H9 (cell line): ENCODE measurements at regions not wholly inside any gene's neighbourhood (a gene's known extent, or its start where the extent isn't known, plus 50 kb on each side); places are given as distances from the start of the nearest gene placed in this dataset.

Experiments used
- DNase-seq: peaks from one replicate; pipeline ENCODE4 v3.0.0-alpha.2; 2017
- H2AFZ ChIP-seq: one replicate; pipeline ENCODE4 v1.6.1; 2013; ENCODE audit warnings: mild to moderate bottlenecking, low read length, control low read depth, moderate library complexity
- H2AK5ac ChIP-seq: 2 replicates; pipeline ENCODE4 v1.6.1; 2013; ENCODE audit warnings: low read length, control low read depth, mixed read lengths; ENCODE audit not compliant: insufficient read length
- H2BK120ac ChIP-seq: one replicate; pipeline ENCODE4 v1.6.1; 2013; ENCODE audit warnings: low read depth, mild to moderate bottlenecking, low read length, control low read depth, inconsistent platforms; ENCODE audit not compliant: poor library complexity, severe bottlenecking
- H2BK12ac ChIP-seq: 2 replicates; pipeline ENCODE4 v1.6.1; 2013; ENCODE audit warnings: low read length, control low read depth, mixed read lengths, low read depth; ENCODE audit not compliant: insufficient read length
- H2BK15ac ChIP-seq: 2 replicates; pipeline ENCODE4 v1.6.1; 2013; ENCODE audit warnings: low read depth, low read length, control low read depth
- H2BK20ac ChIP-seq: one replicate; pipeline ENCODE4 v1.6.1; 2013; ENCODE audit warnings: low read depth, mild to moderate bottlenecking, low read length, control low read depth, inconsistent platforms; ENCODE audit not compliant: poor library complexity, severe bottlenecking
- H2BK5ac ChIP-seq: 2 replicates; pipeline ENCODE4 v1.6.1; 2013; ENCODE audit warnings: low read length, control low read depth, mixed read lengths; ENCODE audit not compliant: insufficient read length
- H3K14ac ChIP-seq: 2 replicates; pipeline ENCODE4 v1.6.1; 2013; ENCODE audit warnings: low read length, control low read depth; ENCODE audit not compliant: insufficient read depth
- H3K18ac ChIP-seq: 2 replicates; pipeline ENCODE4 v1.6.1; 2013; ENCODE audit warnings: low read depth, mild to moderate bottlenecking, mixed read lengths, low read length, control low read depth; ENCODE audit not compliant: insufficient read length
- H3K23ac ChIP-seq: 2 replicates; pipeline ENCODE4 v1.6.1; 2013; ENCODE audit warnings: low read length, control low read depth, mixed read lengths, low read depth; ENCODE audit not compliant: insufficient read length
- H3K23me2 ChIP-seq: 2 replicates; pipeline ENCODE4 v1.6.1; 2013; ENCODE audit warnings: low read depth, mild to moderate bottlenecking, mixed read lengths, low read length, control low read depth; ENCODE audit not compliant: insufficient read length, poor library complexity, severe bottlenecking
- H3K27ac ChIP-seq: 2 replicates; pipeline ENCODE4 v1.5.1; 2013; ENCODE audit warnings: low read length, control low read depth, mixed read lengths, low read depth; ENCODE audit not compliant: insufficient read length
- H3K27me3 ChIP-seq: 2 replicates; pipeline ENCODE4 v1.6.1; 2013; ENCODE audit warnings: low read length, control low read depth, inconsistent platforms; ENCODE audit not compliant: insufficient read depth
- H3K4ac ChIP-seq: 2 replicates; pipeline ENCODE4 v1.6.1; 2013; ENCODE audit warnings: low read depth, mild to moderate bottlenecking, control low read depth, inconsistent platforms, low read length, moderate library complexity
- H3K4me1 ChIP-seq: 2 replicates; pipeline ENCODE4 v1.6.1; 2013; ENCODE audit warnings: low read length, control low read depth, inconsistent platforms; ENCODE audit not compliant: insufficient read depth
- H3K4me2 ChIP-seq: 2 replicates; pipeline ENCODE4 v1.6.1; 2013; ENCODE audit warnings: low read length, control low read depth, mixed read lengths; ENCODE audit not compliant: insufficient read length, insufficient read depth
- H3K56ac ChIP-seq: 2 replicates; pipeline ENCODE4 v1.6.1; 2013; ENCODE audit warnings: low read depth, mild to moderate bottlenecking, mixed read lengths, low read length, control low read depth; ENCODE audit not compliant: insufficient read length
- H3K79me1 ChIP-seq: 2 replicates; pipeline ENCODE4 v1.6.1; 2013; ENCODE audit warnings: low read depth, mild to moderate bottlenecking, moderate library complexity, low read length, control low read depth, inconsistent platforms; ENCODE audit not compliant: insufficient read depth, poor library complexity, severe bottlenecking
- H3K79me2 ChIP-seq: 2 replicates; pipeline ENCODE4 v1.6.1; 2013; ENCODE audit warnings: low read length, control low read depth, inconsistent platforms; ENCODE audit not compliant: insufficient read depth
- H3K9ac ChIP-seq: 2 replicates; pipeline ENCODE4 v1.6.1; 2013; ENCODE audit warnings: low read length, control low read depth, mixed read lengths; ENCODE audit not compliant: insufficient read length; ENCODE audit errors: extremely low read depth
- H3K9me3 ChIP-seq: one replicate; pipeline ENCODE4 v1.6.1; 2013; ENCODE audit warnings: low read depth, low read length, inconsistent platforms; ENCODE audit not compliant: control insufficient read depth
- H3T11ph ChIP-seq: one replicate; pipeline ENCODE4 v1.6.1; 2013; ENCODE audit warnings: mild to moderate bottlenecking, low read length, control low read depth, inconsistent platforms
- H4K20me1 ChIP-seq: one replicate; pipeline ENCODE4 v1.6.1; 2013; ENCODE audit not compliant: control insufficient read depth, insufficient read length, insufficient read depth
- H4K5ac ChIP-seq: 2 replicates; pipeline ENCODE4 v1.6.1; 2013; ENCODE audit warnings: low read depth, mild to moderate bottlenecking, mixed read lengths, low read length, control low read depth; ENCODE audit not compliant: insufficient read length
- H4K8ac ChIP-seq: replicated peaks from 2 replicates; pipeline ENCODE4 v1.6.1; 2013; ENCODE audit warnings: low read length, control low read depth, mixed read lengths, low read depth; ENCODE audit not compliant: insufficient read length
- H4K91ac ChIP-seq: 2 replicates; pipeline ENCODE4 v1.6.1; 2013; ENCODE audit warnings: low read depth, mild to moderate bottlenecking, moderate library complexity, mixed read lengths, low read length, control low read depth; ENCODE audit not compliant: insufficient read length
- H3K27ac Mint-ChIP-seq, 3 experiments: 2 replicates in 2 of 3; 3 replicates in 1 of 3; pipeline ENCODE4 v1.8.0; 2020 to 2021; ENCODE audit warnings: mixed read lengths in 3 of 3, mild to moderate bottlenecking in 1 of 3, moderate library complexity in 1 of 3
- H3K27me3 Mint-ChIP-seq: 2 replicates; pipeline ENCODE4 v1.8.0; 2021; ENCODE audit warnings: low read depth, mild to moderate bottlenecking, moderate library complexity, mixed read lengths
- H3K36me3 Mint-ChIP-seq, 3 experiments: 2 replicates in 2 of 3; 3 replicates in 1 of 3; pipeline ENCODE4 v1.8.0; 2020 to 2021; ENCODE audit warnings: low read depth in 3 of 3, mixed read lengths in 3 of 3; ENCODE audit not compliant: insufficient read depth in 1 of 3
- H3K4me1 Mint-ChIP-seq, 2 experiments: 2 replicates each; pipeline ENCODE4 v1.8.0; 2020; ENCODE audit warnings: mixed read lengths in 2 of 2
- H3K4me3 Mint-ChIP-seq, 2 experiments: 2 replicates in 1 of 2; 3 replicates in 1 of 2; pipeline ENCODE4 v1.8.0; 2020 to 2021; ENCODE audit warnings: mild to moderate bottlenecking in 2 of 2, mixed read lengths in 2 of 2, moderate library complexity in 1 of 2
- H3K9me3 Mint-ChIP-seq, 2 experiments: 2 replicates in 1 of 2; 3 replicates in 1 of 2; pipeline ENCODE4 v1.8.0; 2020; ENCODE audit warnings: mild to moderate bottlenecking in 2 of 2, mixed read lengths in 2 of 2, moderate library complexity in 1 of 2
- CTCF ChIP-seq: fragments of 200-600 bp; sonication (generic); conservative IDR thresholded peaks from 3 replicates; pipeline ENCODE4 v1.8.0; 2021; ENCODE audit warnings: antibody characterized with exemption, mild to moderate bottlenecking
- WGBS: extraction: QIAGEN DNeasy Blood & Tissue Kit; methylation state at CpG from one replicate; pipeline ENCODE4 v1.1.7; 2013; ENCODE audit warnings: missing lambda C conversion rate, low lambda C conversion rate, mixed read lengths; ENCODE audit not compliant: insufficient read length; ENCODE audit errors: extremely low coverage; 5-methylcytosine and 5-hydroxymethylcytosine counted together

- Histone ChIP-seq H2AFZ (no peak overlapping the region), H3K4ac (no peak overlapping the region), H3K4me1 (no peaks in the 10 kb centered on the region; the same call in 1 of the 2 replicates), H3K27me3 (no peaks in the 10 kb centered on the region), H4K20me1 (no peaks in the 10 kb centered on the region), H3K23me2 (no peaks in the 10 kb centered on the region), H3K23ac (no peak overlapping the region), H3T11ph (no peak overlapping the region), H3K27ac (no peak overlapping the region), H2BK12ac (no peak overlapping the region), H2BK20ac (no peak overlapping the region), H4K5ac (no peak overlapping the region), H2BK5ac (no peak overlapping the region), H3K79me2 (no peaks in the 10 kb centered on the region), H2BK120ac (no peak overlapping the region), H2BK15ac (no peak overlapping the region), H3K79me1 (no peaks in the 10 kb centered on the region), H4K8ac (no peak overlapping the region), H3K14ac (no peak overlapping the region), H4K91ac (no peak overlapping the region), H3K56ac (no peak overlapping the region), H3K4me2 (no peak overlapping the region), H3K9ac (no peak overlapping the region), H3K9me3 (no peaks in the 10 kb centered on the region), H3K18ac (no peak overlapping the region), H2AK5ac (no peak overlapping the region)
- H3K4me1 Mint-ChIP-seq, result peaks cover 10 to 19% of the 10 kb centered on the region in 2 experiments
- no peak overlapping the region for H3K27ac Mint-ChIP-seq
- DNase-seq, result no peak
- H3K36me3 Mint-ChIP-seq, result no peaks in the 10 kb centered on the region
- no CpG with 5 or more reads among the region's 4 CpGs for WGBS
- no peak overlapping the region for H3K4me3 Mint-ChIP-seq
- H3K9me3 Mint-ChIP-seq, result no peaks in the 10 kb centered on the region
- TF ChIP-seq CTCF, result no peak
- no peaks in the 10 kb centered on the region for H3K27me3 Mint-ChIP-seq
Observed at GRCh38 chr7:84906889-84907288, 280.0 kb downstream of the SEMA3D start.
